ENCODE measurements at regions not wholly inside any gene's neighbourhood (a gene's known extent, or its start where the extent isn't known, plus 50 kb on each side); places are given as distances from the start of the nearest gene placed in this dataset.
"Not testable (repeated sequence)": the region's sequence is repeated elsewhere in the genome, so short reads cannot be mapped to it uniquely, and the experiment has no call there.

GRCh38 chr18:77346208-77346810 is 96.7 kb downstream of the GALR1 start:
- Histone ChIP-seq H3K4me3 (ENCODE audit: low read length) (no peak overlapping the region), H2AFZ (ENCODE audit: low read depth, low read length) (no peak overlapping the region), H3K9me3 (ENCODE audit: low read length) (no peaks in the 10 kb centered on the region), H3K36me3 (ENCODE audit: insufficient read depth, low read length) (no peaks in the 10 kb centered on the region), H3K9me2 (ENCODE audit: insufficient read depth, low read length) (no peaks in the 10 kb centered on the region), H4K20me1 (ENCODE audit: insufficient read depth) (no peaks in the 10 kb centered on the region), H3F3A (ENCODE audit: insufficient read depth, low read length, poor library complexity, severe bottlenecking) (no peaks in the 10 kb centered on the region), H3K9ac (ENCODE audit: low read length) (no peak overlapping the region), H3K4me2 (ENCODE audit: low read length) (no peak overlapping the region), H3K79me2 (replicated peaks; ENCODE audit: insufficient read depth, low read length) (no peaks in the 10 kb centered on the region), H3K27me3 (ENCODE audit: insufficient read depth, low read depth, low read length) (no peaks in the 10 kb centered on the region), H3K27ac (ENCODE audit: low read length) (no peak overlapping the region)
- TF ChIP-seq EP300 (conservative IDR thresholded peaks at IDR 0.05; ENCODE audit: poor library complexity, severe bottlenecking) (no peak), MXI1 (conservative IDR thresholded peaks at IDR 0.05; ENCODE audit: poor library complexity, severe bottlenecking) (no peak), EZH2 (IDR thresholded peaks at IDR 0.05; ENCODE audit: borderline replicate concordance, insufficient read depth, low read length, poor library complexity, severe bottlenecking) (no peak), REST (IDR thresholded peaks at IDR 0.05; ENCODE audit: borderline replicate concordance) (no peak), TAF1 (IDR thresholded peaks at IDR 0.05; ENCODE audit: low read depth) (no peak), POLR2AphosphoS5 (IDR thresholded peaks at IDR 0.05) (no peak), CTCF (IDR thresholded peaks at IDR 0.05; ENCODE audit: poor library complexity, severe bottlenecking) (no peak), SMC3 (conservative IDR thresholded peaks at IDR 0.05; ENCODE audit: poor library complexity) (no peak), RAD21 (conservative IDR thresholded peaks at IDR 0.05) (no peak)

GRCh38 chr18:77353349-77353748 is 103.7 kb downstream of the GALR1 start:
- not testable (repeated sequence) for H3K4me2 ChIP-seq (ENCODE audit: low read length); H3K36me3 ChIP-seq (ENCODE audit: insufficient read depth, low read length); H3F3A ChIP-seq (ENCODE audit: insufficient read depth, low read length, poor library complexity, severe bottlenecking); H3K27ac ChIP-seq (ENCODE audit: low read length); H3K4me3 ChIP-seq (ENCODE audit: low read length); H3K79me2 ChIP-seq (replicated peaks; ENCODE audit: insufficient read depth, low read length); H3K9ac ChIP-seq (ENCODE audit: low read length); H3K27me3 ChIP-seq (ENCODE audit: insufficient read depth, low read depth, low read length); H4K20me1 ChIP-seq (ENCODE audit: insufficient read depth); H3K9me3 ChIP-seq (ENCODE audit: low read length); H3K9me2 ChIP-seq (ENCODE audit: insufficient read depth, low read length); H2AFZ ChIP-seq (ENCODE audit: low read depth, low read length)
